CD4-positive, CD25-positive, alpha-beta regulatory T cell (primary cell): ENCODE measurements at regions not wholly inside any gene's neighbourhood (a gene's known extent, or its start where the extent isn't known, plus 50 kb on each side); places are given as distances from the start of the nearest gene placed in this dataset.

Experiments used
- ATAC-seq, 2 donors: fragments of 150-1000 bp; cut with Tn5 transposase; one replicate each; pipeline ENCODE4 v1.10.0; 2021; ENCODE audit warnings: low read depth in 2 of 2, moderate number of reproducible peaks in 2 of 2, moderate library complexity in 1 of 2
- DNase-seq, 3 donors: peaks; one replicate each; pipeline versions ENCODE4 v3.0.0 to v3.0.0-alpha.2; 2012 to 2022; ENCODE audit warnings: mixed read lengths in 1 of 3
- H3K27ac ChIP-seq: one replicate; pipeline ENCODE4 v1.7.0; 2013; ENCODE audit warnings: mild to moderate bottlenecking, low read length; ENCODE audit not compliant: insufficient read depth, poor library complexity, severe bottlenecking
- H3K27me3 ChIP-seq: one replicate; pipeline ENCODE4 v1.7.0; 2013; ENCODE audit warnings: low read length; ENCODE audit not compliant: control insufficient read depth, insufficient read depth
- H3K36me3 ChIP-seq: one replicate; pipeline ENCODE4 v1.7.0; 2013; ENCODE audit warnings: mild to moderate bottlenecking, low read length, moderate library complexity; ENCODE audit not compliant: control insufficient read depth, insufficient read depth
- H3K4me1 ChIP-seq: 2 replicates; pipeline ENCODE4 v1.7.0; 2013; ENCODE audit warnings: mild to moderate bottlenecking, low read length; ENCODE audit not compliant: insufficient read depth, control insufficient read depth, poor library complexity, severe bottlenecking
- H3K4me3 ChIP-seq: one replicate; pipeline ENCODE4 v1.7.0; 2013; ENCODE audit warnings: low read depth, mild to moderate bottlenecking, low read length, moderate library complexity
- H3K9me3 ChIP-seq, 2 experiments: 1 replicate in 1 of 2; 2 replicates in 1 of 2; pipeline ENCODE4 v1.7.0; 2013; ENCODE audit warnings: low read length in 2 of 2, mild to moderate bottlenecking in 1 of 2, moderate library complexity in 1 of 2; ENCODE audit not compliant: control insufficient read depth in 2 of 2
- H3K27ac Mint-ChIP-seq, 3 donors: one replicate each; pipeline ENCODE4 v1.8.0; 2020 to 2022; ENCODE audit warnings: mild to moderate bottlenecking in 3 of 3, mixed read lengths in 3 of 3, moderate library complexity in 2 of 3
- H3K27me3 Mint-ChIP-seq: one replicate; pipeline ENCODE4 v1.8.0; 2022; ENCODE audit warnings: mild to moderate bottlenecking, mixed read lengths
- H3K36me3 Mint-ChIP-seq: one replicate; pipeline ENCODE4 v1.8.0; 2020; ENCODE audit warnings: mixed read lengths
- H3K4me1 Mint-ChIP-seq, 4 donors: one replicate each; pipeline ENCODE4 v1.8.0; 2020 to 2022; ENCODE audit warnings: mixed read lengths in 4 of 4, mild to moderate bottlenecking in 1 of 4
- H3K4me3 Mint-ChIP-seq, 4 donors: one replicate each; pipeline ENCODE4 v1.8.0; 2020 to 2022; ENCODE audit warnings: mild to moderate bottlenecking in 4 of 4, mixed read lengths in 4 of 4, moderate library complexity in 3 of 4
- H3K9me3 Mint-ChIP-seq, 7 donors: one replicate each; pipeline ENCODE4 v1.8.0; 2020 to 2022; ENCODE audit warnings: mixed read lengths in 7 of 7, mild to moderate bottlenecking in 3 of 7, moderate library complexity in 2 of 7

DNA sequence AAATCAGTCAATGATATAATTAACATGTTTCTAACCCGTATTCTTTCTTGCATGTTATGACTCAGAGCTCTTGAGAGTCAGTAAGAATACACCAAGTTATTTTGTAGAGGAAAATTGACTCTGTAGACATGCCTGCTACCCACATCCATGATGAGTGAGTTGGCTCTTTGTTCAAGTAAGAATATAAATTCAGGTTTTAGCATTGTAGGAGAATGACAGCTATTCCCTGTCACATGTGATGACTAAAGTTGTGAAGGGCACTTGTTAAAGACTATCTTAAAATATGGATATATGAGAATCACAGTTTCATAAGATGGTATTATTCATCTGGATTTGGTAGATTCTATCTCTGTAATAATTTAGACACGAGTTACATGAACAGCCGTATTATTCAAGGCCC lies 209.1 kb downstream of the CCDC59 start:
- Mint-ChIP-seq H3K27me3 (no peaks in the 10 kb centered on the region), H3K4me3 (no peak overlapping the region)

DNA sequence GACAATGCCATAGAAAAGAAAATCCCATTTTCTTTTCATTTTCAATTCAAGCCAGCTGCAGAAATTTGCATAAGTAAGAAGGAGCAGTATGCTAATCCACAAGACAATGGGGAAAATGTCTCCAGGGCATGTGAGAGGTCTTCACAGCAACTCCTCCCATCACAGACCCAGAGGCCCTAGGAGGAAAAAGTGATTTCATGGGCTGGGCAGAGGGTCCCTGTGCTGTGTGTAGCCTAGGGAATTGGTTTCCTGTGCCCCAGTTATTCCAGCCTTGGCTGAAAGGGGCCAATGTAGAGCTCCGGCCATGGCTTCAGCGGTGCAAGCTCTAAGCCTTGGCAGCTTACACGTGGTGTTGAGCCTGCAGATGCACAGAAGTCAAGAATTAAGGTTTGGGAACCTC lies 211.4 kb downstream of the CCDC59 start:
- DNase-seq, result no peak
- H3K27ac Mint-ChIP-seq, result no peak overlapping the region
- no peak overlapping the region for H3K4me3 ChIP-seq
- H3K36me3 Mint-ChIP-seq, result no peaks in the 10 kb centered on the region
- no peaks in the 10 kb centered on the region for H3K27me3 Mint-ChIP-seq
- peaks cover 3 to 18% (median 9%) of the 10 kb centered on the region in 7 donors for H3K9me3 Mint-ChIP-seq
- no peak for ATAC-seq
- H3K36me3 ChIP-seq, result no peaks in the 10 kb centered on the region
- peaks cover 3 to 6% of the 10 kb centered on the region in 2 experiments for H3K9me3 ChIP-seq
- no peaks in the 10 kb centered on the region for H3K4me1 Mint-ChIP-seq
- no peak overlapping the region for H3K27ac ChIP-seq
- no peaks in the 10 kb centered on the region for H3K27me3 ChIP-seq
- no peak overlapping the region for H3K4me3 Mint-ChIP-seq
- no peaks in the 10 kb centered on the region for H3K4me1 ChIP-seq

More for the DNA sequence above, 209.1 kb downstream of the CCDC59 start:
- ATAC-seq, result no peak
- Histone ChIP-seq H3K9me3 (peaks cover 3 to 6% of the 10 kb centered on the region in 2 experiments), H3K27me3 (no peaks in the 10 kb centered on the region), H3K4me3 (no peak overlapping the region), H3K27ac (no peak overlapping the region), H3K36me3 (no peaks in the 10 kb centered on the region), H3K4me1 (no peaks in the 10 kb centered on the region)
- no peaks in the 10 kb centered on the region for H3K36me3 Mint-ChIP-seq
- no peak for DNase-seq
- H3K27ac Mint-ChIP-seq, result no peak overlapping the region
- H3K9me3 Mint-ChIP-seq, result peaks cover 3 to 18% (median 9%) of the 10 kb centered on the region in 7 donors
- H3K4me1 Mint-ChIP-seq, result no peaks in the 10 kb centered on the region

DNA sequence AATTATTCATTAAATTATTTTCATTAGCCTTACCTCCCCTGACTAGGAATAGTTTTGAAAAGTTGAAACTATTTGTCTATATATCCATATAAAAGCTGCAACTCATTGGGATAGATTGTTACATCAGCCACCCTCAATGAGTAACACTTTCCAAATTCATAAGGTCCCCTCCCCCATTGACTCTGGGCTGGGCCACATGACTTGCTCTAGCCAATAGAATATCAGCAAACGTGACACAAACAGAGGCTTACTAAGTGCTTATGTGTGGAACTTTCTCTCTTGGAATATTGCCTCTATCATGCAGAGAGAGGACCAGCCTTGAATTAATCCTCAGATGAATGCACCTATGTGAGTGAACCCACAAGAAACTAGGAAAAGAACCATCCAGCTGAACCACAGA lies 213.7 kb downstream of the CCDC59 start:
- no peak for ATAC-seq

DNA sequence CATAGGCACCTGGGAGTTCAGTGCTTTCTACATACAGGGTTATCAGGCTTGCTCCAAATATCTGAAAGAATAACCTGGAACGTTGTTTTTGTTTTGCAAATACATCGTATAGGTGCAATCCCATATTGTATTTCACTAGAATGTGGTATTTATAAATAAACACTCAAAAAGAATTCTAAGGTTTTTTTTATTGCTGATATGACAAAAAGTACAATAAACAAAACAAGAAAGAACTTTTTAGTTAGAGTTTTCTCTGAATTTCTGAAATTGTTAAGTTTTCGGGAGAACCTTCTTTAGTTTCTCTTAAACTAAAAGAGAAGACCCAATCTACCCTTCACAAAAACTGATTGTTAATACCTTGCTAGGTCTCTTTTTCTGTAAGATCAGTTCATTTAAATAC lies 225.8 kb downstream of the CCDC59 start:
- no peaks in the 10 kb centered on the region for H3K36me3 Mint-ChIP-seq
- H3K9me3 ChIP-seq, result peaks cover 0 to 5% of the 10 kb centered on the region in 2 experiments
- H3K4me1 ChIP-seq, result no peaks in the 10 kb centered on the region
- DNase-seq (no peak), ATAC-seq (no peak)
- no peak overlapping the region for H3K4me3 ChIP-seq
- H3K27me3 Mint-ChIP-seq, result no peaks in the 10 kb centered on the region
- no peak overlapping the region for H3K4me3 Mint-ChIP-seq
- no peak overlapping the region for H3K27ac Mint-ChIP-seq
- no peaks in the 10 kb centered on the region for H3K36me3 ChIP-seq
- no peaks in the 10 kb centered on the region for H3K27me3 ChIP-seq
- no peaks in the 10 kb centered on the region for H3K4me1 Mint-ChIP-seq
- H3K9me3 Mint-ChIP-seq, result peaks cover 2 to 16% (median 3%) of the 10 kb centered on the region in 7 donors
- H3K27ac ChIP-seq, result no peak overlapping the region

More for the DNA sequence above, 213.7 kb downstream of the CCDC59 start:
- H3K27ac ChIP-seq, result no peak overlapping the region
- H3K4me3 Mint-ChIP-seq, result no peak overlapping the region
- no peaks in the 10 kb centered on the region for H3K36me3 ChIP-seq
- H3K36me3 Mint-ChIP-seq, result no peaks in the 10 kb centered on the region
- H3K4me3 ChIP-seq, result no peak overlapping the region
- peaks cover 3 to 6% of the 10 kb centered on the region in 2 experiments for H3K9me3 ChIP-seq
- no peaks in the 10 kb centered on the region for H3K4me1 ChIP-seq
- H3K27me3 ChIP-seq, result no peaks in the 10 kb centered on the region
- H3K27ac Mint-ChIP-seq, result no peak overlapping the region
- H3K4me1 Mint-ChIP-seq, result no peaks in the 10 kb centered on the region
- DNase-seq, result no peak
- peaks cover 3 to 13% (median 8%) of the 10 kb centered on the region in 7 donors for H3K9me3 Mint-ChIP-seq
- no peaks in the 10 kb centered on the region for H3K27me3 Mint-ChIP-seq

DNA sequence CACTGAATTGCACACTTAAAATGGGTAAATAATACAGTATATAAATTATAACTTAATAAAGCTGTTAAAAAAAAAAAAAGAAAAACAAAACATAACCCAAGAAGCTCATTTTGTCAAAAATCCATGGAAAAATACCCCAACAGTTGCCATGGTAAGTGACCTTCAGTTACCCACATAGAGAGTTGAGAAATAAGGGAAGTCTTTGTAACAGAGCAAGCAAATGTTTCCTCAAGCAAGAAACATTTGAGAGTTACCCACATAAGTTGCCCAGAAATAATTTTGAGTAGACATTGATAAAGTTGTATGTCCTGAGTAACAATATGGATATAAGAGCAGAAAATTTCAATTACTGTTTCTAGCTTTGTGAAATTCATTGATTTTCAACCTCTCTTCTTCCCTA lies 227.4 kb downstream of the CCDC59 start:
- ATAC-seq (no peak), DNase-seq (no peak)
- H3K4me3 Mint-ChIP-seq, result no peak overlapping the region
- Histone ChIP-seq H3K27ac (no peak overlapping the region), H3K4me3 (no peak overlapping the region), H3K27me3 (no peaks in the 10 kb centered on the region), H3K4me1 (no peaks in the 10 kb centered on the region), H3K36me3 (no peaks in the 10 kb centered on the region), H3K9me3 (no peaks in the 10 kb centered on the region)
- no peak overlapping the region for H3K27ac Mint-ChIP-seq
- H3K4me1 Mint-ChIP-seq, result no peaks in the 10 kb centered on the region
- H3K36me3 Mint-ChIP-seq, result no peaks in the 10 kb centered on the region
- peaks cover 2 to 12% (median 3%) of the 10 kb centered on the region in 7 donors for H3K9me3 Mint-ChIP-seq
- H3K27me3 Mint-ChIP-seq, result no peaks in the 10 kb centered on the region

DNA sequence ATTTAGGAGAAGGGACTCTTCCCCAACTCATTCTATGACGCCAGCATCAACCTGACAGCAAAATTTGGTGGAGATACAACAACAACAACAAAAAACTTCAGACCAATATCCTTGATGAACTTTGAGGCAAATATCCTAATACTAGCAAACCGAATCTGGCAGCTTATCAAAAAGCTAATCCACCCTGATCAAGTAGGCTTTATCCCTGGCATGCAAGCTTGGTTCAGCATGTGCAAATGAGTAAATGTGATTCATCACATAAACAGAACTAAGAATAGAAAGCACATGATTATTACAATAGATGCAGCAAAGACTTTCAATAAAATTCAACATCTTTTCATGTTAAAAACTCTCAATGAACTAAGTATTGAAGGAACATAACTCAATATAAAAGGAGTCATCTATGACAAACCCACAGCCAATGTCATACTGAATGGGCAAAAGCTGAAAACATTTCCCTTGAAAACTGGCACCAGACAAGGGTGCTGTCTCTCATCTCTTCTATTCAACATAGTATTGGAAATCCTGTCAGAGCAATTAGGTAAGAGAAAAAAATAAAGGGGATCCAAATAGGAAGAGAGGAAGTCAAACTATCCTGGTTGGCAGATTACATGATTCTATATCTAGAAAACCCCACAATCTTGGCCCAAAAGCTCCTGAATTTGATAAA lies 233.3 kb downstream of the CCDC59 start:
- Histone ChIP-seq H3K27me3 (no peaks in the 10 kb centered on the region), H3K36me3 (no peaks in the 10 kb centered on the region), H3K27ac (no peak overlapping the region), H3K4me1 (no peaks in the 10 kb centered on the region), H3K9me3 (no peaks in the 10 kb centered on the region), H3K4me3 (no peak overlapping the region)
- H3K27me3 Mint-ChIP-seq, result no peaks in the 10 kb centered on the region
- H3K4me3 Mint-ChIP-seq, result no peak overlapping the region
- H3K36me3 Mint-ChIP-seq, result no peaks in the 10 kb centered on the region
- H3K9me3 Mint-ChIP-seq, result peaks cover 4 to 37% (median 11%) of the 10 kb centered on the region in 7 donors
- ATAC-seq, result no peak
- no peak overlapping the region for H3K27ac Mint-ChIP-seq
- no peak for DNase-seq
- H3K4me1 Mint-ChIP-seq, result no peaks in the 10 kb centered on the region

DNA sequence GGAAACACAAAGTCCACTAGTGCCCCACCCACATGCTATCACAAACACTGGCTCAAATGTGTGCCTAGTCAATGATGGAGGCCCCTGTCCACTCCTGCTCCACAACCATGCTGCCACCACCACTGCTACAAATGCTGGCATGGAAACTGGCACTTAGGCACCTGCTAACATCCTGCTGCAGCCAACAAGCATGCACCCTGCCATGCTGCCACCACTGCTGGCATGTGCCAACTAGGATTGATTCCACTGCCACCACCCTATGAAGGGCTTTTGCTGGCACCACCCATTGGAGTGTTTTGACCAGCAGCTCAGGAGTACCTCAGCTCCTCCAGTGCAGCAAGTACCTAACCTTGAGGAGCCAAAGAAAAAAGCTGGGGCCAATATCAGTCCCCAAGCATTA lies 236.6 kb downstream of the CCDC59 start:
- no peak overlapping the region for H3K4me3 ChIP-seq
- H3K36me3 Mint-ChIP-seq, result no peaks in the 10 kb centered on the region
- H3K4me3 Mint-ChIP-seq, result no peak overlapping the region
- no peaks in the 10 kb centered on the region for H3K36me3 ChIP-seq
- H3K27me3 Mint-ChIP-seq, result no peaks in the 10 kb centered on the region
- H3K9me3 ChIP-seq, result no peaks in the 10 kb centered on the region
- H3K4me1 ChIP-seq, result no peaks in the 10 kb centered on the region
- ATAC-seq (no peak), DNase-seq (no peak)
- no peak overlapping the region for H3K27ac ChIP-seq
- no peaks in the 10 kb centered on the region for H3K4me1 Mint-ChIP-seq
- no peak overlapping the region for H3K27ac Mint-ChIP-seq
- H3K27me3 ChIP-seq, result no peaks in the 10 kb centered on the region
- peaks cover 6 to 30% (median 15%) of the 10 kb centered on the region in 7 donors for H3K9me3 Mint-ChIP-seq

DNA sequence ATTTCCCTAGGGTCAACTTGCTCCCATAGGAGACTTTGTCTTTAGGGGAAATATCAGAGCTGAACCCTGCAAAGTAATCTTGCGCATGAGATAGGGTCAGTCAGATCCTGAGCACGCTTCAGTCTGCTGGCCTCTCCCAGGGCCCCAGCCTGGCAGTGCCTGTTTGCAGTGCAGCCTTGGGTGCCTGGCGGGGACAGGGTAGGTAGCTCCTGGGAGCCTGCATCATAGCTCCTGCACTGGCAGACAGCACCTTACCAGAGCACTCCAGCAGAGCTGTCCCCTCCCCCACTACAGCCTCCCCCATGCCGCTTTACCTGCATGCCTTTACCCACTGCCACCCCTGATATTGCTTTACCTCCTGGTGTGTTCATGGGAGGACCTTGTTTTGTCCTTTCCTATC lies 237.3 kb downstream of the CCDC59 start:
- H3K4me3 Mint-ChIP-seq, result no peak overlapping the region

More for the DNA sequence above, 237.3 kb downstream of the CCDC59 start:
- no peak overlapping the region for H3K27ac Mint-ChIP-seq
- H3K27me3 Mint-ChIP-seq, result no peaks in the 10 kb centered on the region
- H3K27me3 ChIP-seq, result no peaks in the 10 kb centered on the region
- no peaks in the 10 kb centered on the region for H3K9me3 ChIP-seq
- no peaks in the 10 kb centered on the region for H3K4me1 ChIP-seq
- no peak for DNase-seq
- no peak overlapping the region for H3K27ac ChIP-seq
- no peaks in the 10 kb centered on the region for H3K36me3 Mint-ChIP-seq
- H3K4me3 ChIP-seq, result no peak overlapping the region
- no peaks in the 10 kb centered on the region for H3K36me3 ChIP-seq
- ATAC-seq, result no peak
- peaks cover 7 to 28% (median 15%) of the 10 kb centered on the region in 7 donors for H3K9me3 Mint-ChIP-seq
- no peaks in the 10 kb centered on the region for H3K4me1 Mint-ChIP-seq
